Brain microvascular endothelial cell (primary cell): ENCODE measurements at regions not wholly inside any gene's neighbourhood (a gene's known extent, or its start where the extent isn't known, plus 50 kb on each side); places are given as distances from the start of the nearest gene placed in this dataset.
A peak's percentile ranks its signal among the peaks of the same experiment; 100 is the strongest.

Experiments used
- DNase-seq: peaks from one replicate; pipeline ENCODE4 v3.0.0-alpha.2; 2020
- H3K27ac ChIP-seq: fragments of 250-450 bp; sonication (Bioruptor Pico); 2 replicates; pipeline ENCODE4 v1.5.1; 2020; ENCODE audit warnings: mild to moderate bottlenecking, moderate library complexity
- H3K27me3 ChIP-seq: fragments of 250-450 bp; sonication (Bioruptor Pico); replicated peaks from 2 replicates; pipeline ENCODE4 v1.5.1; 2020; ENCODE audit warnings: mild to moderate bottlenecking
- H3K36me3 ChIP-seq: fragments of 250-450 bp; sonication (Bioruptor Pico); replicated peaks from 2 replicates; pipeline ENCODE4 v1.5.1; 2020; ENCODE audit warnings: mild to moderate bottlenecking
- H3K4me3 ChIP-seq: 2 replicates; pipeline ENCODE4 v1.5.1; 2011; ENCODE audit warnings: low read depth, mild to moderate bottlenecking, control low read depth, low read length, moderate library complexity
- CTCF ChIP-seq: IDR thresholded peaks from 2 replicates; pipeline ENCODE4 v1.5.1; 2011; ENCODE audit warnings: low read depth, mild to moderate bottlenecking, moderate library complexity, low read length, control low read depth, inconsistent platforms; ENCODE audit errors: missing control alignments
- in situ Hi-C: cut with HindIII; loops from 2 replicates; pipeline ENCODE4 v1.10.0; 2017; ENCODE audit warnings: low sequenced_read_pairs, low pct_ligation_motif_present

GRCh38 chr9:31302620-31303418 is 1081.6 kb upstream of the ACO1 start:
- DNase-seq, result no peak
- Histone ChIP-seq H3K27me3 (no peaks in the 10 kb centered on the region), H3K4me3 (no peak overlapping the region), H3K36me3 (no peaks in the 10 kb centered on the region), H3K27ac (no peak overlapping the region)
- in situ Hi-C loops, result no loop called here
- TF ChIP-seq CTCF, result no peak

GRCh38 chr9:31304576-31304975 is 1079.9 kb upstream of the ACO1 start:
- DNase-seq, result peak; percentile 12
- in situ Hi-C loops, result no loop called here
- H3K36me3 ChIP-seq, result no peaks in the 10 kb centered on the region
- TF ChIP-seq CTCF, result no peak
- H3K4me3 ChIP-seq, result no peak overlapping the region
- no peaks in the 10 kb centered on the region for H3K27me3 ChIP-seq
- H3K27ac ChIP-seq, result no peak overlapping the region

DNA sequence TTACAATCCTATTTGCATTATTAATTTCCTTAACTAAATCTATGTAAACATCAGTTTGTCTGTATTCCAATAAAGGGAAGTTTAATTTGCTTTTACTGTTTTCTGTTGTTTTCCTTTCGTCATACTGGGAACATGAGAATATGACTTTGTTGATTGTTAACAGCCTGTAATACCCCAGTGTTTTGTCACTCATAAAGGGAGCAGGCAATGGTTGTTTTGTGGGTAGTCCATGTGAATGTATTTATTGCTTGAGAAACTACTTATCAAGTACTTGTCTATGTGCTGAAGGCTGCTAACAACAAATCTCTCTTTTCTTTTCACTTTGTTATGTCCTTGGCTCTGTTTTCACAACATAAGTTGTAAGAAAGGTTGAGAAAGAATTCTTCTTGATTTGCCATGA is 1070.2 kb upstream of the ACO1 start:
- no peak for TF ChIP-seq CTCF
- in situ Hi-C loops, result no loop called here
- no peak overlapping the region for H3K27ac ChIP-seq
- no peak overlapping the region for H3K4me3 ChIP-seq
- H3K36me3 ChIP-seq, result no peaks in the 10 kb centered on the region
- no peak for DNase-seq
- H3K27me3 ChIP-seq, result no peaks in the 10 kb centered on the region

- Histone ChIP-seq H3K27me3 (no peaks in the 10 kb centered on the region), H3K4me3 (no peak overlapping the region), H3K27ac (no peak overlapping the region), H3K36me3 (no peaks in the 10 kb centered on the region)
- TF ChIP-seq CTCF, result no peak
- DNase-seq, result no peak
- in situ Hi-C loops, result no loop called here
These were observed 1063.9 kb upstream of the ACO1 start for GRCh38 chr9:31320494-31320893.

DNA sequence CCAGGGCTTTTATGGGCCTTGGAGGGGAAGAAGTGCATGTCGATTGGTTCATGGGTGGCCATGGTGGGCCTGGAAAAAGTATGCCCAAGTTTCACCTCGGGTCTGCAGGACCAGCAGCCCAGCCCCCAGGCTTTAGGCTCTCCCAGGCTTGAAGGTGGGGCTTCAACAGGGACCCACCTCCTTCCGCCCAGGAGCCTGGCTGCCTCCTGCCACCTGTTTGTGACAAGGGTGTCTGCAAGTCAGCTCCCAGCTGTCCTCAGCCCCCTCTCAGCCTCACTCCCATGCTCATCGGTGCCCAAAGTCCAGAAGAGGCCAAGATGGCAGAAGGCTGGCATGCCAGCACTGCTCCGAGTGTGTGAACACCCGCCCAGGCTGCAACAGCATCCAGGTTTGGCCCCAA is 1063.2 kb upstream of the ACO1 start:
- Histone ChIP-seq H3K36me3 (no peaks in the 10 kb centered on the region), H3K27me3 (no peaks in the 10 kb centered on the region), H3K27ac (no peak overlapping the region), H3K4me3 (no peak overlapping the region)
- in situ Hi-C loops, result no loop called here
- DNase-seq, result no peak
- TF ChIP-seq CTCF, result no peak

DNA sequence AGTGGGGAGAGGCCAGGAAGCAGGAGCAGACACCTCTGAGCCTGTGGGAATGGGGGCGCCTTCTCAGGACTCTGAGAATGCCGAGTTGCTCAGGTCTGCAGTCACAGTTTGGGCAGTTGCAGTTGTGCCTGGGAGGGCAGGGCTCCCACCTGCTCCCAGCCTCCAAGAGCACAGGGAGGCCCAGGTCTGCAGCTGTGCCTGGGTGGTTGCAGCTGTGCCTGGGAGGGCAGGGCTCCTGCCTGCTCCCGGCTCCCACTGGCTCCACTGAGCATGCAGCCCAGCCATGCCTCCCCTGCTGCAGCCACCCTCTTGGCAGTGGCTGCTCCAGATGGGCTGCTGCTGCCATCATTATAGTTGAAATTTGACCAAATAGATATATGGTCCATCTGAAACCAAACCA is 1062.8 kb upstream of the ACO1 start:
- no peak for DNase-seq
- Histone ChIP-seq H3K27me3 (no peaks in the 10 kb centered on the region), H3K4me3 (no peak overlapping the region), H3K27ac (no peak overlapping the region), H3K36me3 (no peaks in the 10 kb centered on the region)
- in situ Hi-C loops, result no loop called here
- no peak for TF ChIP-seq CTCF
